IMR-90 (cell line): ENCODE measurements at regions not wholly inside any gene's neighbourhood (a gene's known extent, or its start where the extent isn't known, plus 50 kb on each side); places are given as distances from the start of the nearest gene placed in this dataset.

Experiments
- CHD1 ChIP-seq: IDR thresholded peaks from 2 replicates; pipeline ENCODE4 v1.6.1; 2012; ENCODE audit warnings: low read depth, low read length, improper control_type of control experiment
- FOS ChIP-seq: fragments of 150-350 bp; IDR thresholded peaks from 2 replicates; pipeline ENCODE4 v1.6.1; 2016; ENCODE audit warnings: low read depth, low read length
- NFE2L2 ChIP-seq: fragments of 150-350 bp; IDR thresholded peaks from 2 replicates; pipeline ENCODE4 v1.6.1; 2016; ENCODE audit warnings: low read depth, mild to moderate bottlenecking, low read length
- SMC3 ChIP-seq: fragments of 150-350 bp; IDR thresholded peaks from 2 replicates; pipeline ENCODE4 v1.6.1; 2016; ENCODE audit warnings: low read depth, mild to moderate bottlenecking, antibody characterized with exemption, low read length, moderate library complexity
- TF ChIP-seq, protein P1 (sequence below): fragments of 150-350 bp; IDR thresholded peaks from 2 replicates; pipeline ENCODE4 v1.6.1; 2016; ENCODE audit warnings: low read depth, mild to moderate bottlenecking, low read length, moderate library complexity, borderline replicate concordance

DNA sequence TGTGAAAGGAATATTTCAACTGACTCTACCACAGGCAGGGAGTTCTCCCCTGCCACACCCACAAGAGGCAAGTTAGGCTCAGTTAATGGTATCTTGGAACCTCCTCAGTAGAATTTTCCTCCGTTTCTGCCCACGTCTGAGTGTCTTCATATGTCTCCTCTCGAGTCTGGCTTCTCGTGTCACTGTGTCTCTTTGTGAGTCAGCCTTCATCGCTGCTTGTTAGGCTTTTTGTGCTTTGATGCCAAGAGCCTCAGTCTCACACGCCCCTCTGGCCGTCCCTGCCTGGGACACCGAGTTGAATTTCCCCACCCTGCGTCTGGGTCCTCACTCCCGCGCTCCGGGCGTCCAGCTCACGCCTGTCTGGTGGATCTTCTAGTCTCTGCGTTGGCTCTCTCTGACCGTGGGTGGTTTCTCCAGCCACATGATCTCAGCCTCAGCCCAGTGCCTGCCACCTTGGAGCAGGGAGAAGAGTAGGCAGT, 125.7 kb upstream of the GADD45A start (continued):
- TF ChIP-seq, protein P1, sequence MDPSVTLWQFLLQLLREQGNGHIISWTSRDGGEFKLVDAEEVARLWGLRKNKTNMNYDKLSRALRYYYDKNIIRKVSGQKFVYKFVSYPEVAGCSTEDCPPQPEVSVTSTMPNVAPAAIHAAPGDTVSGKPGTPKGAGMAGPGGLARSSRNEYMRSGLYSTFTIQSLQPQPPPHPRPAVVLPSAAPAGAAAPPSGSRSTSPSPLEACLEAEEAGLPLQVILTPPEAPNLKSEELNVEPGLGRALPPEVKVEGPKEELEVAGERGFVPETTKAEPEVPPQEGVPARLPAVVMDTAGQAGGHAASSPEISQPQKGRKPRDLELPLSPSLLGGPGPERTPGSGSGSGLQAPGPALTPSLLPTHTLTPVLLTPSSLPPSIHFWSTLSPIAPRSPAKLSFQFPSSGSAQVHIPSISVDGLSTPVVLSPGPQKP = no peak
- no peak for TF ChIP-seq FOS
- TF ChIP-seq CHD1 = no peak
- peak; percentile 1; the same call in 1 of the 2 replicates for TF ChIP-seq SMC3
- TF ChIP-seq NFE2L2 = no peak
